GM23338 (cell line): ENCODE measurements at regions not wholly inside any gene's neighbourhood (a gene's known extent, or its start where the extent isn't known, plus 50 kb on each side); places are given as distances from the start of the nearest gene placed in this dataset.

Experiments used
- CREB1 ChIP-seq: fragments of 250-450 bp; sonication (Bioruptor Pico); IDR thresholded peaks from 2 replicates; pipeline ENCODE4 v1.5.0; 2020; ENCODE audit warnings: low read depth, mild to moderate bottlenecking, moderate library complexity
- CTCF ChIP-seq, 2 experiments: fragments of 200-600 bp in 1 of 2; sonication (generic) in 1 of 2; conservative IDR thresholded peaks; 2 replicates each; pipeline versions ENCODE4 v1.5.1 to v1.6.1; 2016 to 2017; ENCODE audit warnings: antibody characterized with exemption in 2 of 2, low read depth in 2 of 2, mild to moderate bottlenecking in 2 of 2, moderate library complexity in 1 of 2
- EZH2 ChIP-seq: fragments of 200-600 bp; sonication (generic); IDR thresholded peaks from one replicate; pipeline ENCODE4 v1.8.0; 2017; ENCODE audit warnings: antibody characterized with exemption, mild to moderate bottlenecking, low read depth; ENCODE audit not compliant: unreplicated experiment
- EZH2phosphoT487 ChIP-seq: fragments of 200-600 bp; sonication (generic); IDR thresholded peaks from one replicate; pipeline ENCODE4 v1.8.1; 2018; ENCODE audit warnings: antibody characterized with exemption; ENCODE audit not compliant: unreplicated experiment
- JUNB ChIP-seq: IDR thresholded peaks from one replicate; pipeline ENCODE4 v1.6.1; 2016; ENCODE audit warnings: antibody characterized with exemption; ENCODE audit not compliant: unreplicated experiment
- NANOG ChIP-seq: IDR thresholded peaks from 2 replicates; pipeline ENCODE4 v1.6.1; 2016; ENCODE audit warnings: antibody characterized with exemption, borderline replicate concordance
- POLR2AphosphoS5 ChIP-seq: IDR thresholded peaks from 2 replicates; pipeline ENCODE4 v1.6.1; 2016; ENCODE audit warnings: antibody characterized with exemption, low read depth
- REST ChIP-seq: IDR thresholded peaks from one replicate; pipeline ENCODE4 v1.6.1; 2018; ENCODE audit warnings: antibody characterized with exemption; ENCODE audit not compliant: unreplicated experiment
- ZNF114 ChIP-seq: fragments of 250-450 bp; sonication (Bioruptor Pico); IDR thresholded peaks from 2 replicates; pipeline ENCODE4 v1.5.0; 2020; ENCODE audit warnings: mild to moderate bottlenecking, moderate library complexity

DNA sequence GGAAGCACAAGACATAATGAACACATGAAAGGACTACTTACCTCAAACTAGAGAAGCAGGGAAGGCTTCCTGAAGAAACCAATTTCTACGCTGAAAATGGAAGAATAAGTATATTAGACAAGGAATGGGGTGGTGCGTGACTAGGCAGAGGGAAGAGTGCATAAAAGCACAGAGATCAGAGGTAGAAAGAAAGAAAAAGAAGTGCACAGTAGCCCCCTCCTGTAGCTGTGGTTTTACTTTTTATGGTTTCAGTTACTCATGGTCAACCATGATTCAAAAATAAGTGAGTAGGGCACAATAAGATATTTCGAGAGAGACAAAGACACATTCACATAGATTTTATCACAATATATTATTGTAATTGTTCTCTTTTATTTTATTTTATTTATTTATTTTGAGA is 934.5 kb upstream of the INTU start:
- TF ChIP-seq EZH2phosphoT487 (no peak), CTCF (conservative IDR thresholded peaks at IDR 0.05; ENCODE audit: low read depth in 2 of 2) (no peak), POLR2AphosphoS5 (no peak), EZH2 (no peak), NANOG (no peak), REST (no peak), ZNF114 (no peak), JUNB (no peak), CREB1 (CRISPR knock-in tag) (no peak)
